ENCODE measurements at regions not wholly inside any gene's neighbourhood (a gene's known extent, or its start where the extent isn't known, plus 50 kb on each side); places are given as distances from the start of the nearest gene placed in this dataset.

DNA sequence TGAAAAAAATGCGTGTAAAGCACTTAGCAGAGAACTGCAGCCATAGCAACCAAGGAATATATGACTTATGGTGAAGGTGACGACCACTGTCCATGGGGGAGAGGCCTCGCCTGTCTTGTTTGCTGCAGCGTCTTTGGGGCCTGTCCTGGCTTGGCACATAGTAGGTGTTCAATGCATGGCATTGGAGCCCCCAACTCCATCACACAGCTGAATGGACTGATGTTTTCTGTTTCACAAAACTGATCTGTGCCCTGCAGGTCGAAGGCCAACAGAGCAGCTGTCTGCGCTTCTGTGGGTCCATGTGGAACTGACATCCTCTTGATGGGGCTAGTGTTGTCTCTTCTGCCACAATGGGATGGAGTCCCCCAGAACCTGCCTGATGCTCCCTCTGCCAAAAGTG, 296.0 kb downstream of the PTPRU start:
- TF ChIP-seq, protein P1, sequence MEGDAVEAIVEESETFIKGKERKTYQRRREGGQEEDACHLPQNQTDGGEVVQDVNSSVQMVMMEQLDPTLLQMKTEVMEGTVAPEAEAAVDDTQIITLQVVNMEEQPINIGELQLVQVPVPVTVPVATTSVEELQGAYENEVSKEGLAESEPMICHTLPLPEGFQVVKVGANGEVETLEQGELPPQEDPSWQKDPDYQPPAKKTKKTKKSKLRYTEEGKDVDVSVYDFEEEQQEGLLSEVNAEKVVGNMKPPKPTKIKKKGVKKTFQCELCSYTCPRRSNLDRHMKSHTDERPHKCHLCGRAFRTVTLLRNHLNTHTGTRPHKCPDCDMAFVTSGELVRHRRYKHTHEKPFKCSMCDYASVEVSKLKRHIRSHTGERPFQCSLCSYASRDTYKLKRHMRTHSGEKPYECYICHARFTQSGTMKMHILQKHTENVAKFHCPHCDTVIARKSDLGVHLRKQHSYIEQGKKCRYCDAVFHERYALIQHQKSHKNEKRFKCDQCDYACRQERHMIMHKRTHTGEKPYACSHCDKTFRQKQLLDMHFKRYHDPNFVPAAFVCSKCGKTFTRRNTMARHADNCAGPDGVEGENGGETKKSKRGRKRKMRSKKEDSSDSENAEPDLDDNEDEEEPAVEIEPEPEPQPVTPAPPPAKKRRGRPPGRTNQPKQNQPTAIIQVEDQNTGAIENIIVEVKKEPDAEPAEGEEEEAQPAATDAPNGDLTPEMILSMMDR (IDR thresholded peaks at IDR 0.05 in 2 of 3, conservative IDR thresholded peaks at IDR 0.05 in 1 of 3; ENCODE audit: control insufficient read depth in 2 of 3, extremely low read depth in 1 of 3, insufficient read depth in 1 of 3, low read depth in 3 of 3, low read length in 3 of 3): no peak
- no peak for TF ChIP-seq MYC (IDR thresholded peaks at IDR 0.05; ENCODE audit: insufficient read depth, insufficient read length, insufficient replicate concordance, low read length, severe bottlenecking)
- no peak for TF ChIP-seq EZH2 (IDR thresholded peaks at IDR 0.05; ENCODE audit: borderline replicate concordance, control insufficient read depth, low read depth, low read length)
- no peak for TF ChIP-seq ZSCAN29 (IDR thresholded peaks at IDR 0.05)
- TF ChIP-seq, protein P2, sequence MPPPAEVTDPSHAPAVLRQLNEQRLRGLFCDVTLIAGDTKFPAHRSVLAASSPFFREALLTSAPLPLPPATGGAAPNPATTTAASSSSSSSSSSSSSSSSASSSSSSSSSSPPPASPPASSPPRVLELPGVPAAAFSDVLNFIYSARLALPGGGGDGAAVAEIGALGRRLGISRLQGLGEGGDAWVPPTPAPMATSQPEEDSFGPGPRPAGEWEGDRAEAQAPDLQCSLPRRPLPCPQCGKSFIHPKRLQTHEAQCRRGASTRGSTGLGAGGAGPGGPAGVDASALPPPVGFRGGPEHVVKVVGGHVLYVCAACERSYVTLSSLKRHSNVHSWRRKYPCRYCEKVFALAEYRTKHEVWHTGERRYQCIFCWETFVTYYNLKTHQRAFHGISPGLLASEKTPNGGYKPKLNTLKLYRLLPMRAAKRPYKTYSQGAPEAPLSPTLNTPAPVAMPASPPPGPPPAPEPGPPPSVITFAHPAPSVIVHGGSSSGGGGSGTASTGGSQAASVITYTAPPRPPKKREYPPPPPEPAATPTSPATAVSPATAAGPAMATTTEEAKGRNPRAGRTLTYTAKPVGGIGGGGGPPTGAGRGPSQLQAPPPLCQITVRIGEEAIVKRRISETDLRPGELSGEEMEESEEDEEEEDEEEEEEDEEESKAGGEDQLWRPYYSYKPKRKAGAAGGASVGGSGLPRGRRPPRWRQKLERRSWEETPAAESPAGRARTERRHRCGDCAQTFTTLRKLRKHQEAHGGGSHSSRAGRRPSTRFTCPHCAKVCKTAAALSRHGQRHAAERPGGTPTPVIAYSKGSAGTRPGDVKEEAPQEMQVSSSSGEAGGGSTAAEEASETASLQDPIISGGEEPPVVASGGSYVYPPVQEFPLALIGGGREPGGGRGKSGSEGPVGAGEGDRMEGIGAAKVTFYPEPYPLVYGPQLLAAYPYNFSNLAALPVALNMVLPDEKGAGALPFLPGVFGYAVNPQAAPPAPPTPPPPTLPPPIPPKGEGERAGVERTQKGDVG (CRISPR knock-in tag; IDR thresholded peaks at IDR 0.05): no peak
- TF ChIP-seq GABPA (IDR thresholded peaks at IDR 0.05; ENCODE audit: low read depth): no peak
- TF ChIP-seq HDAC6 (IDR thresholded peaks at IDR 0.05; ENCODE audit: unreplicated experiment): no peak
- TF ChIP-seq CREB1 (IDR thresholded peaks at IDR 0.05; ENCODE audit: low read depth): no peak
- TF ChIP-seq FOS (IDR thresholded peaks at IDR 0.05; ENCODE audit: borderline replicate concordance, extremely low read depth, insufficient read length): no peak
- no peak for TF ChIP-seq HDAC2 (IDR thresholded peaks at IDR 0.05)
- TF ChIP-seq NRF1 (conservative IDR thresholded peaks at IDR 0.05; ENCODE audit: low read depth, low read length): no peak
- TF ChIP-seq POLR2AphosphoS5 (IDR thresholded peaks at IDR 0.05; ENCODE audit: low read length): no peak
- TF ChIP-seq EP300 (IDR thresholded peaks at IDR 0.05; ENCODE audit: borderline replicate concordance in 1 of 2, control insufficient read depth in 1 of 2, low read depth in 2 of 2, low read length in 2 of 2): no peak
- TF ChIP-seq, protein P3, sequence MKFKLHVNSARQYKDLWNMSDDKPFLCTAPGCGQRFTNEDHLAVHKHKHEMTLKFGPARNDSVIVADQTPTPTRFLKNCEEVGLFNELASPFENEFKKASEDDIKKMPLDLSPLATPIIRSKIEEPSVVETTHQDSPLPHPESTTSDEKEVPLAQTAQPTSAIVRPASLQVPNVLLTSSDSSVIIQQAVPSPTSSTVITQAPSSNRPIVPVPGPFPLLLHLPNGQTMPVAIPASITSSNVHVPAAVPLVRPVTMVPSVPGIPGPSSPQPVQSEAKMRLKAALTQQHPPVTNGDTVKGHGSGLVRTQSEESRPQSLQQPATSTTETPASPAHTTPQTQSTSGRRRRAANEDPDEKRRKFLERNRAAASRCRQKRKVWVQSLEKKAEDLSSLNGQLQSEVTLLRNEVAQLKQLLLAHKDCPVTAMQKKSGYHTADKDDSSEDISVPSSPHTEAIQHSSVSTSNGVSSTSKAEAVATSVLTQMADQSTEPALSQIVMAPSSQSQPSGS (IDR thresholded peaks at IDR 0.05; ENCODE audit: low read length): no peak
